HFFc6 (cell line): ENCODE measurements at regions not wholly inside any gene's neighbourhood (a gene's known extent, or its start where the extent isn't known, plus 50 kb on each side); places are given as distances from the start of the nearest gene placed in this dataset.

Experiments used
- DNase-seq: peaks from one replicate; pipeline ENCODE4 v3.0.0-alpha.2; 2018
- H3K27ac Mint-ChIP-seq: 2 replicates; pipeline ENCODE4 v1.8.0; 2020; ENCODE audit warnings: mild to moderate bottlenecking, mixed read lengths
- H3K27me3 Mint-ChIP-seq: 2 replicates; pipeline ENCODE4 v1.8.0; 2021; ENCODE audit warnings: mild to moderate bottlenecking, moderate library complexity, mixed read lengths; ENCODE audit not compliant: insufficient read depth
- H3K36me3 Mint-ChIP-seq: 2 replicates; pipeline ENCODE4 v1.8.0; 2021; ENCODE audit warnings: low read depth, mixed read lengths
- H3K4me1 Mint-ChIP-seq: 2 replicates; pipeline ENCODE4 v1.8.0; 2020; ENCODE audit warnings: low read depth, mixed read lengths
- H3K4me3 Mint-ChIP-seq: 2 replicates; pipeline ENCODE4 v1.8.0; 2020; ENCODE audit warnings: mild to moderate bottlenecking, moderate library complexity, mixed read lengths
- H3K9me3 Mint-ChIP-seq: 2 replicates; pipeline ENCODE4 v1.8.0; 2020; ENCODE audit warnings: mild to moderate bottlenecking, mixed read lengths
- TF ChIP-seq, protein P1 (sequence below): fragments of 200-600 bp; sonication (generic); IDR thresholded peaks from 2 replicates; pipeline ENCODE4 v1.5.0; 2021; ENCODE audit warnings: antibody characterized with exemption, mild to moderate bottlenecking

DNA sequence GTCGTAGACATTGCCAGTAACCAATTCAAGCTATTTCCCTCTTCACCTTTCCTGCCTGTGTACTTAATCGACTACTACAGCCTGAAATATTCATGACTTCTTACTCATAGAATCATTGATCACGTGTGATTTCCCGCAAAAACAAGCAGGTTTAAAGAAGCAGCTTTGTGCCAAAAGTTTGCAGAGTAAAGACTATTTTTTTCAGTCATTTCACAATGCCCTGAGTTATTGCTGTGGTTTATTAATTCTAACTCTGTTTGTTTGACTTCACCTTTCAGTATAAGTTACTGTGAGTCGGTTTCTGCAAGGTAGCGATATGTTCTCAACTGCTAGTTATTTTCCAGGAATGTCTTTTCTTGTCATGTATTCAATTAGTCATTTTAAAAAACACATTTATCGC, 995.3 kb downstream of the SORCS1 start:
- Mint-ChIP-seq H3K27ac (no peak overlapping the region), H3K27me3 (no peaks in the 10 kb centered on the region), H3K4me1 (no peaks in the 10 kb centered on the region), H3K9me3 (no peaks in the 10 kb centered on the region), H3K4me3 (no peak overlapping the region), H3K36me3 (no peaks in the 10 kb centered on the region)
- TF ChIP-seq, protein P1, sequence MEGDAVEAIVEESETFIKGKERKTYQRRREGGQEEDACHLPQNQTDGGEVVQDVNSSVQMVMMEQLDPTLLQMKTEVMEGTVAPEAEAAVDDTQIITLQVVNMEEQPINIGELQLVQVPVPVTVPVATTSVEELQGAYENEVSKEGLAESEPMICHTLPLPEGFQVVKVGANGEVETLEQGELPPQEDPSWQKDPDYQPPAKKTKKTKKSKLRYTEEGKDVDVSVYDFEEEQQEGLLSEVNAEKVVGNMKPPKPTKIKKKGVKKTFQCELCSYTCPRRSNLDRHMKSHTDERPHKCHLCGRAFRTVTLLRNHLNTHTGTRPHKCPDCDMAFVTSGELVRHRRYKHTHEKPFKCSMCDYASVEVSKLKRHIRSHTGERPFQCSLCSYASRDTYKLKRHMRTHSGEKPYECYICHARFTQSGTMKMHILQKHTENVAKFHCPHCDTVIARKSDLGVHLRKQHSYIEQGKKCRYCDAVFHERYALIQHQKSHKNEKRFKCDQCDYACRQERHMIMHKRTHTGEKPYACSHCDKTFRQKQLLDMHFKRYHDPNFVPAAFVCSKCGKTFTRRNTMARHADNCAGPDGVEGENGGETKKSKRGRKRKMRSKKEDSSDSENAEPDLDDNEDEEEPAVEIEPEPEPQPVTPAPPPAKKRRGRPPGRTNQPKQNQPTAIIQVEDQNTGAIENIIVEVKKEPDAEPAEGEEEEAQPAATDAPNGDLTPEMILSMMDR, result no peak
- DNase-seq, result no peak

- Mint-ChIP-seq H3K27me3 (no peaks in the 10 kb centered on the region), H3K9me3 (peaks cover 5% of the 10 kb centered on the region; the same call in 1 of the 2 replicates), H3K4me3 (no peak overlapping the region), H3K36me3 (no peaks in the 10 kb centered on the region), H3K27ac (no peak overlapping the region), H3K4me1 (no peaks in the 10 kb centered on the region)
- TF ChIP-seq, protein P1, result no peak
- DNase-seq, result no peak
Observed at GRCh38 chr10:106167946-106168345, 996.6 kb downstream of the SORCS1 start.

DNA sequence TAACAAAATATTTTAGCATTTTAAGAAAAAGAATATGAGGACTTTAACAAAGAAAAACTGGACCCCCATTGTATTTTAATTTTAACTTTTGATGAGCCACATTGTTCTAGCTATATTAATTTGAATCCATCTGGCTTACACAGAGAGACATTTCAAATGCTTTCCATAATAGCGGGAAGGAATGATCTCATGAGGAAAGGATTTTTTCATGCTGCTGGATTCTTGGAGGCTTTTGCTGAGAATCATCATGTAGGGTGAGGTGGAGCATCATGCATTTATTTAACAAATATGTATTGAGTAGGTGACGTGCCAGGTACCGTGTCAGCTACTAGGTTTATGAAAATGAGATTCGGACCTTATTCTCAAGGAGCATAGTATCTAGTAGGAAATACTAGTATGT, 1006.3 kb downstream of the SORCS1 start:
- TF ChIP-seq, protein P1, result no peak
- Mint-ChIP-seq H3K4me3 (no peak overlapping the region), H3K27ac (no peak overlapping the region), H3K9me3 (peaks cover 15% of the 10 kb centered on the region; the same call in 1 of the 2 replicates), H3K36me3 (no peaks in the 10 kb centered on the region), H3K4me1 (no peaks in the 10 kb centered on the region), H3K27me3 (no peaks in the 10 kb centered on the region)
- no peak for DNase-seq

DNA sequence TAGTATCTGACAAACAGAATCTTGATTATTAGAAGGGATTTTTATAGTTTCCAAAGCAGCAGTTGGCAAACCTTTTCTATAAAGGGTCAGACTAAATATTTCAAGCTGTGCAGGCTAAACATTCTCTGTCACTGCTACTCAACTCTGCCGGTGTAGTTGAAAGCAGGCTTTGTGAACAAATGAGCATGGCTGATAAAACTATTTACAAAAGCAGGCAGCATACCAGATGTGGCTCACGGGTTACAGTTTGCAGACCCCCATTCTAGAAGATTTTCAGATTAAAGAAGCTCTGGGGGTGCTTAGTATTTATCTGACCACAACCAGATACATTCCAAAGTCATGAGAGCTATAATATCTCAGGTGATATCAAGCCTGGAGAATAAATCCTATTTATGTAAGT, 1017.5 kb downstream of the SORCS1 start:
- H3K4me3 Mint-ChIP-seq, result no peak overlapping the region
- TF ChIP-seq, protein P1, result no peak
- H3K27me3 Mint-ChIP-seq, result no peaks in the 10 kb centered on the region
- H3K27ac Mint-ChIP-seq, result no peak overlapping the region
- DNase-seq, result no peak
- H3K4me1 Mint-ChIP-seq, result no peaks in the 10 kb centered on the region
- H3K36me3 Mint-ChIP-seq, result no peaks in the 10 kb centered on the region
- peaks cover 21% of the 10 kb centered on the region; the same call in 1 of the 2 replicates for H3K9me3 Mint-ChIP-seq

GRCh38 chr10:106139915-106140314, 1024.6 kb downstream of the SORCS1 start:
- Mint-ChIP-seq H3K27ac (no peak overlapping the region), H3K4me1 (no peaks in the 10 kb centered on the region), H3K4me3 (no peak overlapping the region), H3K36me3 (no peaks in the 10 kb centered on the region), H3K9me3 (peaks cover 17% of the 10 kb centered on the region; the same call in 1 of the 2 replicates), H3K27me3 (no peaks in the 10 kb centered on the region)
- no peak for DNase-seq
- TF ChIP-seq, protein P1, result no peak

GRCh38 chr10:106136175-106136574, 1028.3 kb downstream of the SORCS1 start:
- Mint-ChIP-seq H3K36me3 (no peaks in the 10 kb centered on the region), H3K9me3 (peaks cover 17% of the 10 kb centered on the region), H3K4me3 (no peak overlapping the region), H3K4me1 (no peaks in the 10 kb centered on the region), H3K27me3 (no peaks in the 10 kb centered on the region), H3K27ac (no peak overlapping the region)
- TF ChIP-seq, protein P1, result no peak
- no peak for DNase-seq
